ENCODE measurements at regions not wholly inside any gene's neighbourhood (a gene's known extent, or its start where the extent isn't known, plus 50 kb on each side); places are given as distances from the start of the nearest gene placed in this dataset.
"Not testable (repeated sequence)": the region's sequence is repeated elsewhere in the genome, so short reads cannot be mapped to it uniquely, and the experiment has no call there.

DNA sequence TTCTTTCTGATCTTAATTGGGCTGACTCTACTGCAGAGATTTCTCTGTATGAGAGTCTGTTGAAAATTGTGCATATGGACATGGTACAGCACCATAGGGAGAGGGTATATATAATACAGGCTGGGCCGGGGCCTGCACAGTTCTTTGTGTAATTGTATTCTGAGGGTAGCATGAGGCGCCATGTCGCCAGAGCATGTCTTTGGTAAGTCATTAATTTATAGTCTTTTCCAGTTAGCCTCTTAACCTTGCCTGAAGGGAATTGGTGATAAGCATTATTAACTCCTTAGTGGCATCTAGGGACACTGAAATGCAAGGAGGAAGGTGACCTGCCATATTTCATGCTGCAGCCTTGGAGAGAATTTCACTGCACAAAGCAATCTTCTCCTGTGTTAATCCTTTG lies 569.9 kb downstream of the TMTC2 start:
- Histone ChIP-seq H3K36me3 (ENCODE audit: control insufficient read depth in 2 of 3, insufficient read depth in 3 of 3, low read length in 3 of 3) (no peaks in the 10 kb centered on the region), H3K9me3 (ENCODE audit: control insufficient read depth in 2 of 3, insufficient read depth in 1 of 3, low read length in 3 of 3) (no peaks in the 10 kb centered on the region), H3K27ac (ENCODE audit: low read depth in 2 of 2, low read length in 2 of 2) (no peak overlapping the region), H3K9ac (ENCODE audit: low read length in 3 of 3) (no peak overlapping the region), H3K4me3 (ENCODE audit: low read length in 3 of 3) (no peak overlapping the region), H3K27me3 (ENCODE audit: control insufficient read depth, insufficient read depth, low read length) (no peaks in the 10 kb centered on the region), H3K4me1 (ENCODE audit: control insufficient read depth in 2 of 3, insufficient read depth in 2 of 3, low read depth in 1 of 3, low read length in 3 of 3) (no peaks in the 10 kb centered on the region)
- TF ChIP-seq, protein P1, sequence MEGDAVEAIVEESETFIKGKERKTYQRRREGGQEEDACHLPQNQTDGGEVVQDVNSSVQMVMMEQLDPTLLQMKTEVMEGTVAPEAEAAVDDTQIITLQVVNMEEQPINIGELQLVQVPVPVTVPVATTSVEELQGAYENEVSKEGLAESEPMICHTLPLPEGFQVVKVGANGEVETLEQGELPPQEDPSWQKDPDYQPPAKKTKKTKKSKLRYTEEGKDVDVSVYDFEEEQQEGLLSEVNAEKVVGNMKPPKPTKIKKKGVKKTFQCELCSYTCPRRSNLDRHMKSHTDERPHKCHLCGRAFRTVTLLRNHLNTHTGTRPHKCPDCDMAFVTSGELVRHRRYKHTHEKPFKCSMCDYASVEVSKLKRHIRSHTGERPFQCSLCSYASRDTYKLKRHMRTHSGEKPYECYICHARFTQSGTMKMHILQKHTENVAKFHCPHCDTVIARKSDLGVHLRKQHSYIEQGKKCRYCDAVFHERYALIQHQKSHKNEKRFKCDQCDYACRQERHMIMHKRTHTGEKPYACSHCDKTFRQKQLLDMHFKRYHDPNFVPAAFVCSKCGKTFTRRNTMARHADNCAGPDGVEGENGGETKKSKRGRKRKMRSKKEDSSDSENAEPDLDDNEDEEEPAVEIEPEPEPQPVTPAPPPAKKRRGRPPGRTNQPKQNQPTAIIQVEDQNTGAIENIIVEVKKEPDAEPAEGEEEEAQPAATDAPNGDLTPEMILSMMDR (IDR thresholded peaks at IDR 0.05; ENCODE audit: borderline replicate concordance, extremely low read depth, insufficient read depth): no peak
- FAIRE-seq: no peak
- peak in 3 of 5 donors; percentile 17 to 39 (median 29) for DNase-seq
- intact Hi-C loops (cut with DNase I): no loop called here

DNA sequence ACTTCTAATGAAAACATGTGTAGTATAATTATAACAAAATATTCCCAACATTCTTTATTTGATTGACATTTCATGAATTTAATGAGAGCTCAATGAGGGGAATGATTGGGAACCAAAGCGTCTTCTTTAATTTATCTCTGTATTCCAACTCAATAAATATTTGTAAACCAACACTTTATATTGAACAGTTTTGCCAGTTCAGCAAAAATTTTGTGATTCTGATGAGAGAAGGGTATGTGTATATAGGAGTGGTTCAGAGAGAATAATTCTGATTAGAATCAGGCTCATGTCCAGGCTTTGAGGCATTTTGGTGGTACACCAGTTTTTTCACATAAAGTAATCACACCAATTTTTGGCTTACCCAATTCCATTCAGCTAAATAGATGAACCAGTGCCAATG lies 564.2 kb downstream of the TMTC2 start:
- Histone ChIP-seq H3K9me3 (ENCODE audit: control insufficient read depth in 2 of 3, insufficient read depth in 1 of 3, low read length in 3 of 3) (no peaks in the 10 kb centered on the region), H3K4me3 (ENCODE audit: low read length in 3 of 3) (no peak overlapping the region), H3K36me3 (ENCODE audit: control insufficient read depth in 2 of 3, insufficient read depth in 3 of 3, low read length in 3 of 3) (no peaks in the 10 kb centered on the region), H3K27me3 (ENCODE audit: control insufficient read depth, insufficient read depth, low read length) (no peaks in the 10 kb centered on the region), H3K27ac (ENCODE audit: low read depth in 2 of 2, low read length in 2 of 2) (no peak overlapping the region), H3K4me1 (ENCODE audit: control insufficient read depth in 2 of 3, insufficient read depth in 2 of 3, low read depth in 1 of 3, low read length in 3 of 3) (no peaks in the 10 kb centered on the region), H3K9ac (ENCODE audit: low read length in 3 of 3) (no peak overlapping the region)
- intact Hi-C loops (cut with DNase I): no loop called here
- TF ChIP-seq, protein P1 (IDR thresholded peaks at IDR 0.05; ENCODE audit: borderline replicate concordance, extremely low read depth, insufficient read depth): no peak
- FAIRE-seq: no peak
- no peak for DNase-seq

DNA sequence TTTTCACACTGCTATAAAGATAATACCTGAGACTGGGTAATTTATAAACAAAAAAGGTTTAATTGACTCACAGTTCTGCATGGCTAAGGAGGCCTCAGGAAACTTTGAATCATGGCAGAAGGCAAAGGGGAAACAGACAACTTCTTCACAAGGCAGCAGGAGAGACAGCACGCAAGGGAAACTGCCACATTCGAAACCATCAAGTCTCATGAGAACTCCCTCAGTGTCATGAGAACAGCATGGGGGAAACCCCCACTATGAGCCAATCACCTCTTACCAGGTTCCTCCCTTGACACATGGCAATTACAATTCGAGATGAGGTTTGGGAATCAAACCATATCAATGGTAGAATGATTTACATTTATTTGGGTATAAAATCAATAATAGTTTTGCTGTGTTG lies 558.5 kb downstream of the TMTC2 start:
- DNase-seq (no peak), FAIRE-seq (no peak)
- TF ChIP-seq, protein P1 (IDR thresholded peaks at IDR 0.05; ENCODE audit: borderline replicate concordance, extremely low read depth, insufficient read depth): no peak
- intact Hi-C loops (cut with DNase I): no loop called here
- no peak overlapping the region for H3K4me3 ChIP-seq (ENCODE audit: low read length in 3 of 3)
- H3K27ac ChIP-seq (ENCODE audit: low read depth in 2 of 2, low read length in 2 of 2): no peak overlapping the region
- H3K4me1 ChIP-seq (ENCODE audit: control insufficient read depth in 2 of 3, insufficient read depth in 2 of 3, low read depth in 1 of 3, low read length in 3 of 3): no peaks in the 10 kb centered on the region
- no peaks in the 10 kb centered on the region for H3K9me3 ChIP-seq (ENCODE audit: control insufficient read depth in 2 of 3, insufficient read depth in 1 of 3, low read length in 3 of 3)
- no peaks in the 10 kb centered on the region for H3K36me3 ChIP-seq (ENCODE audit: control insufficient read depth in 2 of 3, insufficient read depth in 3 of 3, low read length in 3 of 3)
- H3K27me3 ChIP-seq (ENCODE audit: control insufficient read depth, insufficient read depth, low read length): no peaks in the 10 kb centered on the region
- H3K9ac ChIP-seq (ENCODE audit: low read length in 3 of 3): no peak overlapping the region

DNA sequence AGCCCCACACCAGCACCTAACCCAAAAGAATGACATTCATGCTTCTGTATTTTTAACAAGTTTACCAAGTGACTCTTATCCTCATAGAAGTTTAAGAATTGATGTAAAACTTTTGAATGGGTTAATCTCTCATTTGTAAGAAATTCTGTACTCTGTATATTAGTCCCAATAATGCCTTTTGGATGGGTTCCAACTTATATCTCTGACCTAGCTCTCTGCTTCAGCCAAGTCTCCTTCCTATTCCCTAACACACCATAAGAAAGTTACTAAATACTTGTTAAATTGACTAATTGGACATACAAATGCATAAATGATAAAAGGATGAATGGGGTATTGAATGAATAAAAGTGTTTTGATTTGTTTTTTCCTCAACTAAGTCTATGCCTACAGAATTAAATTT lies 557.3 kb downstream of the TMTC2 start:
- Histone ChIP-seq H3K4me1 (ENCODE audit: control insufficient read depth in 2 of 3, insufficient read depth in 2 of 3, low read depth in 1 of 3, low read length in 3 of 3) (no peaks in the 10 kb centered on the region), H3K9me3 (ENCODE audit: control insufficient read depth in 2 of 3, insufficient read depth in 1 of 3, low read length in 3 of 3) (no peaks in the 10 kb centered on the region), H3K27me3 (ENCODE audit: control insufficient read depth, insufficient read depth, low read length) (no peaks in the 10 kb centered on the region), H3K36me3 (ENCODE audit: control insufficient read depth in 2 of 3, insufficient read depth in 3 of 3, low read length in 3 of 3) (no peaks in the 10 kb centered on the region), H3K4me3 (ENCODE audit: low read length in 3 of 3) (no peak overlapping the region), H3K27ac (ENCODE audit: low read depth in 2 of 2, low read length in 2 of 2) (no peak overlapping the region), H3K9ac (ENCODE audit: low read length in 3 of 3) (no peak overlapping the region)
- TF ChIP-seq, protein P1 (IDR thresholded peaks at IDR 0.05; ENCODE audit: borderline replicate concordance, extremely low read depth, insufficient read depth): no peak
- intact Hi-C loops (cut with DNase I): no loop called here
- DNase-seq (no peak), FAIRE-seq (no peak)

DNA sequence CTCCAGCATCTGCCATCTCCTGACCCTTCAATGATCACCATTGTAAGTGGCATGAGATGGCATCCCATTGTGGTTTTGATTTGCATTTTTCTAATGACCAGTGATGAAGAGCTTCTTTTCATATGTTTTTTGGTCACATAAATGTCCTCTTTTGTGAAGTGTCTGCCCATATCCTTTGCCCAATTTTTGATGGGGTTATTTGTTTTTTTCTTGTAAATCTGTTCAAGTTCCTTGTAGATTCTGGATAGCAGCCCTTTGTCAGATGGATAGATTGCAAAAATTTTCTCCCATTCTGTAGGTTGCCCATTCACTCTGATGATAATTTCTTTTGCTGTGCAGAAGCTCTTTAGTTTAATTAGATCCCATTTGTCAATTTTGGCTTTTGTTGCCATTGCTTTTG lies 547.3 kb downstream of the TMTC2 start:
- H3K36me3 ChIP-seq (ENCODE audit: control insufficient read depth in 2 of 3, insufficient read depth in 3 of 3, low read length in 3 of 3); H3K27ac ChIP-seq (ENCODE audit: low read depth in 2 of 2, low read length in 2 of 2); DNase-seq; FAIRE-seq; H3K9me3 ChIP-seq (ENCODE audit: control insufficient read depth in 2 of 3, insufficient read depth in 1 of 3, low read length in 3 of 3); H3K27me3 ChIP-seq (ENCODE audit: control insufficient read depth, insufficient read depth, low read length); H3K9ac ChIP-seq (ENCODE audit: low read length in 3 of 3); intact Hi-C loops (cut with DNase I); H3K4me3 ChIP-seq (ENCODE audit: low read length in 3 of 3); H3K4me1 ChIP-seq (ENCODE audit: control insufficient read depth in 2 of 3, insufficient read depth in 2 of 3, low read depth in 1 of 3, low read length in 3 of 3): not testable (repeated sequence)

DNA sequence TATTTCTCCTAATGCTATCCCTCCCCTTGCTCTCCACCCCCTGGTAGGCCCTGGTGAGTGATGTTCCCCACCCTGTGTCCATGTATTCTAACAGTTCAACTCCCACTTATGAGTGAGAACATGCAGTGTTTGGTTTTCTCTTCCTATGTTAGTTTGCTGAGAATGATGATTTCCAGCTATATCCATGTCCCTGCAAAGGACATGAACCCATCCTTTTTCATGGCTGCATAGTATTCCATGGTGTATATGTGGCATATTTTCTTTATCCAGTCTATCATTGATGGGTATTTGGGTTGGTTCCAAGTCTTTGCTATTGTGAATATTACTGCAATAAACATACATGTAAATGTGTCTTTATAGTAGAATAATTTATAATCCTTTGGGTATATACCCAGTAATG lies 540.3 kb downstream of the TMTC2 start:
- H3K4me3 ChIP-seq (ENCODE audit: low read length in 3 of 3); H3K9ac ChIP-seq (ENCODE audit: low read length in 3 of 3); DNase-seq; FAIRE-seq; H3K9me3 ChIP-seq (ENCODE audit: control insufficient read depth in 2 of 3, insufficient read depth in 1 of 3, low read length in 3 of 3); H3K27ac ChIP-seq (ENCODE audit: low read depth in 2 of 2, low read length in 2 of 2); intact Hi-C loops (cut with DNase I); H3K4me1 ChIP-seq (ENCODE audit: control insufficient read depth in 2 of 3, insufficient read depth in 2 of 3, low read depth in 1 of 3, low read length in 3 of 3); H3K27me3 ChIP-seq (ENCODE audit: control insufficient read depth, insufficient read depth, low read length); H3K36me3 ChIP-seq (ENCODE audit: control insufficient read depth in 2 of 3, insufficient read depth in 3 of 3, low read length in 3 of 3): not testable (repeated sequence)
